ENCODE measurements at regions not wholly inside any gene's neighbourhood (a gene's known extent, or its start where the extent isn't known, plus 50 kb on each side); places are given as distances from the start of the nearest gene placed in this dataset.

GRCh38 chr22:48302657-48303368, 1524.9 kb downstream of the BRD1 start:
- no peak overlapping the region for H3K27ac ChIP-seq (replicated peaks)
- DNase-seq (ENCODE audit: low read depth in 1 of 2, low spot score in 1 of 2): no peak
- TF ChIP-seq, protein P1, sequence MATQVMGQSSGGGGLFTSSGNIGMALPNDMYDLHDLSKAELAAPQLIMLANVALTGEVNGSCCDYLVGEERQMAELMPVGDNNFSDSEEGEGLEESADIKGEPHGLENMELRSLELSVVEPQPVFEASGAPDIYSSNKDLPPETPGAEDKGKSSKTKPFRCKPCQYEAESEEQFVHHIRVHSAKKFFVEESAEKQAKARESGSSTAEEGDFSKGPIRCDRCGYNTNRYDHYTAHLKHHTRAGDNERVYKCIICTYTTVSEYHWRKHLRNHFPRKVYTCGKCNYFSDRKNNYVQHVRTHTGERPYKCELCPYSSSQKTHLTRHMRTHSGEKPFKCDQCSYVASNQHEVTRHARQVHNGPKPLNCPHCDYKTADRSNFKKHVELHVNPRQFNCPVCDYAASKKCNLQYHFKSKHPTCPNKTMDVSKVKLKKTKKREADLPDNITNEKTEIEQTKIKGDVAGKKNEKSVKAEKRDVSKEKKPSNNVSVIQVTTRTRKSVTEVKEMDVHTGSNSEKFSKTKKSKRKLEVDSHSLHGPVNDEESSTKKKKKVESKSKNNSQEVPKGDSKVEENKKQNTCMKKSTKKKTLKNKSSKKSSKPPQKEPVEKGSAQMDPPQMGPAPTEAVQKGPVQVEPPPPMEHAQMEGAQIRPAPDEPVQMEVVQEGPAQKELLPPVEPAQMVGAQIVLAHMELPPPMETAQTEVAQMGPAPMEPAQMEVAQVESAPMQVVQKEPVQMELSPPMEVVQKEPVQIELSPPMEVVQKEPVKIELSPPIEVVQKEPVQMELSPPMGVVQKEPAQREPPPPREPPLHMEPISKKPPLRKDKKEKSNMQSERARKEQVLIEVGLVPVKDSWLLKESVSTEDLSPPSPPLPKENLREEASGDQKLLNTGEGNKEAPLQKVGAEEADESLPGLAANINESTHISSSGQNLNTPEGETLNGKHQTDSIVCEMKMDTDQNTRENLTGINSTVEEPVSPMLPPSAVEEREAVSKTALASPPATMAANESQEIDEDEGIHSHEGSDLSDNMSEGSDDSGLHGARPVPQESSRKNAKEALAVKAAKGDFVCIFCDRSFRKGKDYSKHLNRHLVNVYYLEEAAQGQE (IDR thresholded peaks at IDR 0.05; ENCODE audit: insufficient replicate concordance, low read depth): no peak
- TF ChIP-seq SPI1 (IDR thresholded peaks at IDR 0.05; ENCODE audit: borderline replicate concordance, low read depth) (no peak), CTCF (IDR thresholded peaks at IDR 0.05; ENCODE audit: insufficient read depth, low read length) (no peak), GABPA (IDR thresholded peaks at IDR 0.05; ENCODE audit: low read depth) (no peak), POLR2AphosphoS5 (IDR thresholded peaks at IDR 0.05; ENCODE audit: low read depth) (no peak)
- no peak overlapping the region for H3K4me3 ChIP-seq (replicated peaks; ENCODE audit: insufficient read depth, low read length)
- no peaks in the 10 kb centered on the region for H3K27me3 ChIP-seq (ENCODE audit: insufficient read depth, poor library complexity, severe bottlenecking)

DNA sequence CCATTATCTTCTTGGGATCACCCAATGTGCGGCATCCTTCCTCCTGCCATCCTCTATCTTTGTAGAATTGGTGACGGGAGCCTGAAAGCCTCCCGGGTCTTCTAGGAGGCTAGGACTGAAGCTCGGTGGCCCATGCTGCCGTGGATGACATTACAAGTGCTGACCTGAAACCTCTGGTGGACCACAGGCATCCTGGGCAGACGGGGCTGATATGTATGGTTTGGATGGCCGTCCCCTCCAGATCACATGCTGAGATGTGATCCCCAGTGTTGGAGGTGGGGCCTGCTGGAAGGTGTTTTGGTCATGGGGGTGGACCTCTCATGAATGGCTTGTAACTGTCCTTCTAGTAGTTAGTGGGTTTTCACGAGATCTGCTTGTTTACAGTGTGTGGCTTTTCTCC, 1525.8 kb downstream of the BRD1 start:
- Histone ChIP-seq H3K27ac (replicated peaks) (no peak overlapping the region), H3K4me3 (replicated peaks; ENCODE audit: insufficient read depth, low read length) (no peak overlapping the region), H3K27me3 (ENCODE audit: insufficient read depth, poor library complexity, severe bottlenecking) (no peaks in the 10 kb centered on the region)
- TF ChIP-seq CTCF (IDR thresholded peaks at IDR 0.05; ENCODE audit: insufficient read depth, low read length) (no peak), GABPA (IDR thresholded peaks at IDR 0.05; ENCODE audit: low read depth) (no peak), SPI1 (IDR thresholded peaks at IDR 0.05; ENCODE audit: borderline replicate concordance, low read depth) (no peak), POLR2AphosphoS5 (IDR thresholded peaks at IDR 0.05; ENCODE audit: low read depth) (no peak)
- TF ChIP-seq, protein P1 (IDR thresholded peaks at IDR 0.05; ENCODE audit: insufficient replicate concordance, low read depth): no peak
- no peak for DNase-seq (ENCODE audit: low read depth in 1 of 2, low spot score in 1 of 2)

DNA sequence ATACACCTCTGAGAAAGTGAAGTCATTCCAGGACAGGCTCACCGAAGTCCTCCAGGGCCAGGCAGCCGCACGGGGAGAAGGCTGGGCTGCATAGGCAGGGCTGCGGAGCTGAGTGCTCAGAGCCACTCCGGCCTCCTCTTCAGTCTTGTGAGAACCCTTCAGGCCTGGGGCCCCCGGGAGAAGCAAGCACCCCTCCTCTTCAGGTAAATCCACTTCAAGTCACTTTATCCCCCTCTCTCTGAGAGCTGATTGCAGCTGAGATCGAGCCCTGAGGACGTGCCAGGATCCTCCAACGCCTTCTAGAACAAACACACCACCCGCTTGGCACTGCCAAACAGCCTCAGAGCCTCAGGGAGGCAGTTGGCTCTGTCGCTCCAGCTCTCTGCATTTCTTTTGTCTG, 1526.3 kb downstream of the BRD1 start:
- Histone ChIP-seq H3K27ac (replicated peaks) (no peak overlapping the region), H3K4me3 (replicated peaks; ENCODE audit: insufficient read depth, low read length) (no peak overlapping the region), H3K27me3 (ENCODE audit: insufficient read depth, poor library complexity, severe bottlenecking) (no peaks in the 10 kb centered on the region)
- no peak for TF ChIP-seq SPI1 (IDR thresholded peaks at IDR 0.05; ENCODE audit: borderline replicate concordance, low read depth)
- TF ChIP-seq CTCF (IDR thresholded peaks at IDR 0.05; ENCODE audit: insufficient read depth, low read length): no peak
- TF ChIP-seq, protein P1 (IDR thresholded peaks at IDR 0.05; ENCODE audit: insufficient replicate concordance, low read depth): no peak
- no peak for TF ChIP-seq POLR2AphosphoS5 (IDR thresholded peaks at IDR 0.05; ENCODE audit: low read depth)
- TF ChIP-seq GABPA (IDR thresholded peaks at IDR 0.05; ENCODE audit: low read depth): no peak
- no peak for DNase-seq (ENCODE audit: low read depth in 1 of 2, low spot score in 1 of 2)

All from HL-60 (cell line).